KMS-11 (cell line): ENCODE measurements at regions not wholly inside any gene's neighbourhood (a gene's known extent, or its start where the extent isn't known, plus 50 kb on each side); places are given as distances from the start of the nearest gene placed in this dataset.
A peak's percentile ranks its signal among the peaks of the same experiment; 100 is the strongest.

Experiments used
- H2AFZ ChIP-seq: fragments of 200-600 bp; sonication (generic); 2 replicates; pipeline ENCODE4 v1.6.1; 2016; ENCODE audit warnings: antibody characterized with exemption, mixed run types, low read depth
- H3K27ac ChIP-seq: fragments of 200-600 bp; sonication (generic); 2 replicates; pipeline ENCODE4 v1.6.1; 2016; ENCODE audit warnings: mild to moderate bottlenecking, mixed run types
- H3K27me3 ChIP-seq: fragments of 200-600 bp; sonication (generic); 2 replicates; pipeline ENCODE4 v1.6.1; 2017; ENCODE audit warnings: mild to moderate bottlenecking, low read depth, mixed run types, moderate library complexity; ENCODE audit not compliant: insufficient read depth
- H3K36me3 ChIP-seq: fragments of 200-600 bp; sonication (generic); 2 replicates; pipeline ENCODE4 v1.6.1; 2017; ENCODE audit warnings: mild to moderate bottlenecking, mixed run types; ENCODE audit not compliant: insufficient read depth
- H3K4me1 ChIP-seq: fragments of 200-600 bp; sonication (generic); 2 replicates; pipeline ENCODE4 v1.6.1; 2016; ENCODE audit warnings: mild to moderate bottlenecking, low read depth, mixed run types; ENCODE audit not compliant: poor library complexity, severe bottlenecking
- H3K4me2 ChIP-seq: fragments of 200-600 bp; sonication (generic); 2 replicates; pipeline ENCODE4 v1.7.0; 2016; ENCODE audit warnings: mild to moderate bottlenecking, mixed run types
- H3K4me3 ChIP-seq: fragments of 200-600 bp; sonication (generic); IDR thresholded peaks from 2 replicates; pipeline ENCODE4 v1.6.1; 2017; ENCODE audit warnings: low read depth, low read length, mixed read lengths; ENCODE audit not compliant: insufficient read depth
- H3K79me2 ChIP-seq: fragments of 200-600 bp; sonication (generic); 2 replicates; pipeline ENCODE4 v1.6.1; 2016; ENCODE audit warnings: low read depth, mixed run types; ENCODE audit not compliant: insufficient read depth
- H3K9ac ChIP-seq: fragments of 200-600 bp; sonication (generic); 2 replicates; pipeline ENCODE4 v1.6.1; 2016; ENCODE audit warnings: mild to moderate bottlenecking, mixed run types
- H4K20me1 ChIP-seq: fragments of 200-600 bp; sonication (generic); 2 replicates; pipeline ENCODE4 v1.6.1; 2016; ENCODE audit warnings: mild to moderate bottlenecking, mixed run types; ENCODE audit not compliant: insufficient read depth
- CTCF ChIP-seq: fragments of 200-600 bp; sonication (generic); conservative IDR thresholded peaks from 2 replicates; pipeline ENCODE4 v1.6.1; 2017; ENCODE audit warnings: low read depth, mild to moderate bottlenecking, antibody characterized with exemption, low read length, moderate library complexity, mixed read lengths

- no peak for TF ChIP-seq CTCF
- no peak overlapping the region for H3K9ac ChIP-seq
- H3K79me2 ChIP-seq: no peaks in the 10 kb centered on the region
- no peak overlapping the region for H3K4me2 ChIP-seq
- no peak overlapping the region for H2AFZ ChIP-seq
- no peak overlapping the region for H3K4me3 ChIP-seq
- H3K36me3 ChIP-seq: peaks cover 3% of the 10 kb centered on the region; the same call in 1 of the 2 replicates
- no peaks in the 10 kb centered on the region for H3K27me3 ChIP-seq
- H4K20me1 ChIP-seq: no peaks in the 10 kb centered on the region
- no peak overlapping the region for H3K27ac ChIP-seq
- peaks cover 5% of the 10 kb centered on the region for H3K4me1 ChIP-seq
Observed at GRCh38 chr4:121477079-121477478, 96.3 kb upstream of the QRFPR start.

- no peaks in the 10 kb centered on the region for H4K20me1 ChIP-seq
- TF ChIP-seq CTCF: no peak
- H3K4me2 ChIP-seq: no peak overlapping the region
Observed at GRCh38 chr4:121472937-121473721, 92.3 kb upstream of the QRFPR start.

GRCh38 chr4:121464854-121465253 lies 84.0 kb upstream of the QRFPR start:
- Histone ChIP-seq H3K36me3 (no peaks in the 10 kb centered on the region), H3K27ac (no peak overlapping the region), H3K4me2 (no peak overlapping the region), H3K4me1 (no peaks in the 10 kb centered on the region), H3K9ac (no peak overlapping the region), H3K4me3 (no peak overlapping the region), H3K79me2 (no peaks in the 10 kb centered on the region), H3K27me3 (no peaks in the 10 kb centered on the region), H2AFZ (no peak overlapping the region), H4K20me1 (no peaks in the 10 kb centered on the region)
- no peak for TF ChIP-seq CTCF

More at GRCh38 chr4:121472937-121473721, 92.3 kb upstream of the QRFPR start:
- H3K27me3 ChIP-seq: no peaks in the 10 kb centered on the region
- H3K4me3 ChIP-seq: no peak overlapping the region
- no peak overlapping the region for H3K9ac ChIP-seq
- H3K79me2 ChIP-seq: no peaks in the 10 kb centered on the region
- H3K4me1 ChIP-seq: peaks cover 5% of the 10 kb centered on the region
- H2AFZ ChIP-seq: no peak overlapping the region
- H3K27ac ChIP-seq: no peak overlapping the region
- H3K36me3 ChIP-seq: peaks cover 3% of the 10 kb centered on the region; the same call in 1 of the 2 replicates

- Histone ChIP-seq H3K9ac (no peak overlapping the region), H3K4me2 (no peak overlapping the region), H2AFZ (peak overlapping the region; percentile 4; the same call in 1 of the 2 replicates), H4K20me1 (no peaks in the 10 kb centered on the region), H3K4me1 (no peaks in the 10 kb centered on the region), H3K79me2 (no peaks in the 10 kb centered on the region), H3K36me3 (no peaks in the 10 kb centered on the region), H3K27ac (no peak overlapping the region), H3K27me3 (no peaks in the 10 kb centered on the region), H3K4me3 (no peak overlapping the region)
- peak; percentile 76 for TF ChIP-seq CTCF
Observed at GRCh38 chr4:121462660-121463261, 81.9 kb upstream of the QRFPR start.
